ENCODE measurements at regions not wholly inside any gene's neighbourhood (a gene's known extent, or its start where the extent isn't known, plus 50 kb on each side); places are given as distances from the start of the nearest gene placed in this dataset.

- DNase-seq, result peak; percentile 56
These were observed 61.1 kb upstream of the CD44 start for GRCh38 chr11:35077709-35078469.

GRCh38 chr11:35078470-35078735, 60.6 kb upstream of the CD44 start:
- no peak for DNase-seq

GRCh38 chr11:35079611-35080010, 59.4 kb upstream of the CD44 start:
- DNase-seq, result no peak

- DNase-seq, result peak; percentile 84
These were observed 56.4 kb upstream of the CD44 start for GRCh38 chr11:35082321-35083180.

GRCh38 chr11:35083181-35083430, 55.9 kb upstream of the CD44 start:
- DNase-seq, result no peak

GRCh38 chr11:35083431-35084238, 55.3 kb upstream of the CD44 start:
- DNase-seq, result peak; percentile 69

GRCh38 chr11:35084817-35085440, 54.0 kb upstream of the CD44 start:
- no peak for DNase-seq

- DNase-seq, result no peak
These were observed 53.3 kb upstream of the CD44 start for GRCh38 chr11:35085531-35086165.

- no peak for DNase-seq
These were observed 51.3 kb upstream of the CD44 start for GRCh38 chr11:35087648-35088047.

GRCh38 chr11:35088226-35088625, 50.7 kb upstream of the CD44 start:
- DNase-seq, result no peak

GRCh38 chr11:35088676-35089075, 50.3 kb upstream of the CD44 start:
- no peak for DNase-seq
